ENCODE measurements at regions not wholly inside any gene's neighbourhood (a gene's known extent, or its start where the extent isn't known, plus 50 kb on each side); places are given as distances from the start of the nearest gene placed in this dataset.
A peak's percentile ranks its signal among the peaks of the same experiment; 100 is the strongest.
"Not testable (repeated sequence)": the region's sequence is repeated elsewhere in the genome, so short reads cannot be mapped to it uniquely, and the experiment has no call there.

DNA sequence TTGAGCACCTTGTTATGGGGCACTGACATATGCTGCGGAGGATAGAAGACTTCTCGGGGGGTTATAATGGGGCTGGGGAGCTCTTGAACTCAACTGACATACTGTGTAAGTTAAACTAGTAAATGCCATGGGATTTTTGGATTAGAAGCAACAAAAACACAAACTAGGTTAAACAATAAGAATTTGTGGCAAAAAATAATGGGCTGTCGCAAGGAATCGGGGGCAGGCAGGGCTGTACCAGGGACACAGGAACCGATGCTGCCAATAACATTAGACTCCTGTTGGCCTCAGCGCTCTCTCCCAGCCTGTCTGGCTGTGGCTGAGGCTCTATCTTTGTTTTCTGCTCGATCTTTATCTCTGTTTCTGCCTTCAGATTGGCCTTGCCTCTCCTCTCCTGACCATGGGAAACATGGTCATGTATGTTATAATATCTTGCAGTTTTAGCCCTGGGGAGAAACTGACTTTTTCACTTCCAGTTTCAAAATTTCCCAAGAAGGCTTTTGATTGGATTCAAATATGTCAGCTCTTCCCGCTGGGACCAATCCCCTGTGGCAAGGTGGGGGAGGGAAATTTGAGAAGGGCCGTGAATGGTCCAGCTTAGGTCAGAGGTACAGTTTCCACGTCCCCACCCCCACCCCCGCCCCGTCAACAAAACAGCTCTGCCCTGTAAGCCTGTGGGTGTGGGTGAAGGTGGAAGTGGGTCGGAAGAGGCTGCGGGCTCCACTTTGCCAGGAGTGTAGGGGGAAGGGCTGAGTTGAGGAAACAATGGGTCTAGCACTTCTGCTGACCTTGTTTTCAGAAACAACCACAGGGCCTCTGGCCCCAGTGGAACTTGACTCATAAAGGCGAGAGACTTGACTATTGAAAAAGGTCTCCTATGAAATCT lies 161.1 kb upstream of the TBL1XR1 start:
- peak; percentile 70 to 74 for DNase-seq (ENCODE audit: low read depth in 2 of 2)

DNA sequence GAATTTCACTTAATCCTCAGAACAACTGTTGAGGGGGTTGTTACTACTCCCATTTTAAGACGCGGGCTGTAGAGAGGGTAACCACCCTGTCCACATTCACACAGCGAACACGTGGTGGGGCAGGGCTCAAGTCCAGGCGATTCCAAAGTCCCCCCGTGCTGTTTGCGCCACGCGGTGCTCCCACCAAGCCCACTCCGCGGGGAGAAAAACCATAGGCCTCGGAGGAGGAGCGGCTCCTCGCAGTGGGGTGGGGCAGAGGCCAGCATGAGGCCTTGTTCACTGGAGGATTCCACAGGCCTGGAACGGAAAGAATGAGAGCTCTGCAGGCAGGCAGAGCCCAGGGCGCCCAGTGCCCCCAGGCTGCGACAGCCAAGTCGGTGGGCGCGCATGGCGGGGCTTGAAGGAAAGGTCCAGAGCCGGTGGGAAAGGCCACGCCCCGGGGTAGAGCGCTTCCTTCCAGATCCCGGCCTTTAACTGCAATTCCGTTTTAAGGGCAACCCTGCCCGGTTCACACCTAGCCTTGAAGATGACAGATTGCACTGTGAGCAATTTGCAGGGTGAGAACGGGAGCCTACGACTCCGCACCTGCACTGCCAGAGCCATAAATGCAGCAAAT lies 161.8 kb upstream of the TBL1XR1 start:
- peak in 1 of 2 donors; percentile 35 for DNase-seq (ENCODE audit: low read depth in 2 of 2)

GRCh38 chr3:177359593-177360357 lies 162.5 kb upstream of the TBL1XR1 start:
- DNase-seq (ENCODE audit: low read depth in 2 of 2): peak; percentile 88 to 89

- DNase-seq (ENCODE audit: low read depth in 2 of 2): no peak
Measured at GRCh38 chr3:177361081-177361938, 164.0 kb upstream of the TBL1XR1 start.

DNA sequence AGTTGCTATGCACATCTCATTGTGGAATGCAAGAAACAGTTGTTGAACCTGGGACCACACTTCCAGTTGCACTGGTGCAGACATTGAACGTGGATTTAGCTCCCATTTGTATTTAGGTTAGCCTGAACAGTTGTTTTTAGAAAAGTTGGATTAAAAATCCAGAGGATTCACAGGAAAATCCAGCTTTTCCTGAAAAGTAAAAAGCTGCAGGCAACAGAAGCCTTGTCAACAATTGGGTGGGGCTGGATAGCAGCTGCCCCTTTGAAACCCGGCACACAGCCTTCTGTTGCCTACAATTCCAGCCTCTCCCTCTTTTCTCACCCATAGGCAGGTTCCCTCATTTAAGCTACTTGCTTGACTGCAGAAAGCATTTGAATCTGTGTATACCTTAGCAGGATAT lies 165.3 kb upstream of the TBL1XR1 start:
- DNase-seq (ENCODE audit: low read depth in 2 of 2): no peak

DNA sequence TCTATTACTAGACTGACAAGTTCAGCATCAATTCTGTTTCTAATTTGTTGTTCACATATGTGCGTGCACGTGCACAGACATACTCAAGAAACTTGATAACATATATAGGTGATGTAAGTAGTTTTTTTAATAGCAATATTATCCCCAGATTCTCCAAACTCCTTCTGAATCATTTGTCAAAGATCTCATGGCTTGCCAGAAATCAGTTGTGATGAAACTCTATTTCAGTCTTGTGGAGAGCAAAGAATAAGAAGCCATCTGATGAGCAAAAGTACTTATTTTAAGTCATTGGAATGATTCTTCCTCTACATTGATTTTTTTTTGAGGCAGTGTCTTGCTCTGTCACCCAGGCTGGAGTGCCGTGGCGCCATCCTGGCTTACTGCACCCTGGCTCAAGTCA lies 167.0 kb upstream of the TBL1XR1 start:
- no peak for DNase-seq (ENCODE audit: low read depth in 2 of 2)

GRCh38 chr3:177365294-177365693 lies 168.0 kb upstream of the TBL1XR1 start:
- not testable (repeated sequence) for DNase-seq (ENCODE audit: low read depth in 2 of 2)

DNA sequence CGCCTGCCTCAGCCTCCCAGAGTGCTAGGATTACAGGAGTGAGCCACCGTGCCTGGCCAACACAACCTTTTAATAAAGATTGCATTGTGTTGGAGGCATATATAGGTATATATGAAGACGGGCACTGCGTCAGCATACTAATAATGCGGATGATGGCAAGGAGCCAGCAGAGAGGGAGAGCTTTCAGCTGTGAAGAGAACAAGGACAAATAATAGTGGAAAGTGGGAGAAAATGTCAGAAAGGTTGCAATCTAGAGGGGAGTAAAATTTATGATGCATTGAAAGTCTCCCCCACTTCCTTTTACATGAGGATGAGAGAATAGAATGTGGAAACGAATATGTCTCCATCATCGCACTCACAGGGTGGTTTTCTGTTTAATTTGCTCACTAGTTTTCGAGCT lies 170.5 kb upstream of the TBL1XR1 start:
- no peak for DNase-seq (ENCODE audit: low read depth in 2 of 2)

DNA sequence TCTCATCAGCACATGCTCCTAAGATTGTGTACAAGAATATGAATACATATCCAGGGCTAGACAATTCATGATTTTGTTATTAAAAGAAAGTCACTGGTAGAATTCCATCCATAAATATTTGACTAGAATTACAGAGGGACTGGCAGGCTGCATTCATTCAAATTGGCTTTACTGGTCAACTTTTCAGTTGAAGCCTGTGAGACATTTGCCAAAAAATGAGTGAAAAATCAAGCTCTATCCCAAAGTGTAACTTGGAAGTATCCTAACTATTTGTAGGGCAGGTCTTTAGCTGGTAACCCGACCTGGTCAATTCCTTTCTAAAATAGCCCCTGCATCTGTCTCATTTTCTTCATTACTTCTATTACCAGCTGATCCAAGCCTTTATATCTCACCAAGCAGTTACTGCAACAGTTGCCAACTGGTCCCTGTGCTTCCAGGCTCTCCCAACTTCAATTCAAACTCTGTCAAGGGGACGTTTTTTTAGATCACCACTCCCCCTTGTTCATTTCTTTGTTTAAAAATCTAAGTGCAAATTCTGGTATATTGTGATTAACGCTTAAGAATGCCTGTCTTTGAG lies 173.1 kb upstream of the TBL1XR1 start:
- no peak for DNase-seq (ENCODE audit: low read depth in 2 of 2)

GRCh38 chr3:177371146-177371545 lies 173.9 kb upstream of the TBL1XR1 start:
- no peak for DNase-seq (ENCODE audit: low read depth in 2 of 2)

GRCh38 chr3:177371888-177372287 lies 174.6 kb upstream of the TBL1XR1 start:
- DNase-seq (ENCODE audit: low read depth in 2 of 2): no peak

DNA sequence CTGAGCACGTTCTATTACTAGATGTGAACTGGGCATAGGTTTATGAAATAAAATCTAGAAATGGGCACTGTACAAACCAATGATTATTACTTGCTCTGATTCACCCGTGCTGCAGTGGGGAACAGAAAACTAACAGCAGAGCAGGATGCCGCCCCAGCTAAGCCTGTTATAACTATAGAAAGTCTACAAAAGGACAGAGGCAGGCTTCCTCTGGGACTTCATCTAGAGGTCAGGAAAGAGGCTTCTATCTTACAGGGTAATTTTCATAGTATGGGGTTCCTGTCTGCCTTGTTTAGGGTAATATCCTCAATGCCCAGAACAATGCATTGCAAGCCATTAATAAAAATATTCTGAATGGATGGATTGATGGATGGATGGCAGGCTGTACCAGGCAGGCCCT lies 177.0 kb upstream of the TBL1XR1 start:
- DNase-seq (ENCODE audit: low read depth in 2 of 2): no peak

DNA sequence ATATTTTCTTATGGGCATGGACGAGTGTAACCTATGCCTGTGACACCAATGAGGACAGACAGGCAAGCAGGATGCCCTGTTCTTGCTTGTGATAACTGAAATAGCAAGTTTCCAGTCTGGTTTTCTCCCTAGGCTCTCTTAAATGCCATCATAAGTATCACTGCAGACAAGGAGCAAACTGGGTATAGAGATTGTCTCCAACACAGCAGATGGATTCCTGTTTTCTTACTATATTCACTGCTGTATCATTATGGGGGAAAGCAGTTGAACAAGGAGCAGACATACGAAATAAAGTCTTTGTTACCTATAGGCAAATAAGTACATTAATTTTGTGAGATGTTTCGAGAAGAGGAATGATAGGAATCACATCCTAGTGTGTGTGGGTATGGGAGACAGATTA lies 178.0 kb upstream of the TBL1XR1 start:
- no peak for DNase-seq (ENCODE audit: low read depth in 2 of 2)

- DNase-seq (ENCODE audit: low read depth in 2 of 2): no peak
Measured at GRCh38 chr3:177377166-177377565, 179.9 kb upstream of the TBL1XR1 start.

- no peak for DNase-seq (ENCODE audit: low read depth in 2 of 2)
Measured at GRCh38 chr3:177378168-177378567, 180.9 kb upstream of the TBL1XR1 start.

- DNase-seq (ENCODE audit: low read depth in 2 of 2): no peak
Measured at GRCh38 chr3:177379045-177379444, 181.8 kb upstream of the TBL1XR1 start.

DNA sequence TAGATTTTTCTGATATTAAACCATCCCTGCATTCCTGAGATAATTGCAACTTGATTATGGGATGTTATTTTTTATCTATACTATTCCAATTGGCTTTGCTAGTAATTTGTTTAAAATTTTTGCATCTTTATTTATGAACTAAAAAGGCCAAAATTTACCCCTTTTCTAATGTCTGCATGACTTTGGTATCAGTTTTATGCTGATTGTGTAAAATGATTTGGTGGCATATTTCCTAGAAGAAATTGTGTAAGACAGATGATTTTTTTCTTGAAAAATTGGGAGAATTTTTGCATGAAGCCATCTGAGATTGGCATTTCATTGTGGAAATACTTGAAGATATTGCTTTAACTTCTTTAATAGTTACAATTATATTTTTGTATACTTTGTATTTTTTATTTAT lies 183.8 kb upstream of the TBL1XR1 start:
- DNase-seq (ENCODE audit: low read depth in 2 of 2): no peak

- DNase-seq (ENCODE audit: low read depth in 2 of 2): no peak
Measured at GRCh38 chr3:177382944-177383343, 185.7 kb upstream of the TBL1XR1 start.

DNA sequence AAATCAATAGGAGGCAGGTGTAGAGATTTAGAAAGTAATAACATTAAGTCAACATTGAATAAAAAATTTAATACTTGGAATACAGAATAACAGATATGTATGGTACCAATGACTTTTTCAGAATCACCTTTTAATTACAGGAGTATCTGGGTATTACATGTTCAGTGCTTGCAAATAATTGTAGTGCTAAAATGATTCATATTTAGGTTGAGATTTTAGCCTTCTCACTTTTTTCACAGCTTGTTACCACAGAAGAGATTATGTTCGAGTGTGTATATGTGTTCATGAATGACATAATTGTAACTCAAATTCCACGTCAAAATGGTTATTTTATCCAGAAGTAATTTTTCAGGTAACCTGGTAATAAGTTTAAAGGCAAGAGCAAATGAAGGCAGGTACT lies 187.9 kb upstream of the TBL1XR1 start:
- no peak for DNase-seq (ENCODE audit: low read depth in 2 of 2)

- no peak for DNase-seq (ENCODE audit: low read depth in 2 of 2)
Measured at GRCh38 chr3:177385831-177386301, 188.6 kb upstream of the TBL1XR1 start.

- no peak for DNase-seq (ENCODE audit: low read depth in 2 of 2)
Measured at GRCh38 chr3:177388209-177388608, 190.9 kb upstream of the TBL1XR1 start.

Data from stimulated activated CD8-positive, alpha-beta memory T cell treated with anti-CD3 and anti-CD28 coated beads, Interleukin-15, amount 100 ng/mL, for 48 hours (primary cell).